ENCODE measurements at regions not wholly inside any gene's neighbourhood (a gene's known extent, or its start where the extent isn't known, plus 50 kb on each side); places are given as distances from the start of the nearest gene placed in this dataset.

- no peak for TF ChIP-seq JUN (CRISPR knock-in tag; IDR thresholded peaks at IDR 0.05)
Observed at GRCh38 chr4:86451560-86452330, 91.9 kb upstream of the MAPK10 start (continued).

- CTCF ChIA-PET, result interaction anchor here (2.0 kb wide), 1 partner anchor 43 kb away, joined by 10 read pairs; no protein-coding TSS in a partner anchor
- H3K9me3 Mint-ChIP-seq, result peaks cover 14% of the 10 kb centered on the region
- H3K36me3 Mint-ChIP-seq, result peaks cover 11% of the 10 kb centered on the region
- DNase-seq (ENCODE audit: low spot score), result no peak
- no peak overlapping the region for H3K4me3 Mint-ChIP-seq
- no peak for ATAC-seq
- no peak overlapping the region for H3K27ac Mint-ChIP-seq
- H3K4me1 Mint-ChIP-seq, result peaks cover 67% of the 10 kb centered on the region
- TF ChIP-seq ZNF425 (CRISPR knock-in tag; conservative IDR thresholded peaks at IDR 0.05), result no peak
- TF ChIP-seq, protein P1, sequence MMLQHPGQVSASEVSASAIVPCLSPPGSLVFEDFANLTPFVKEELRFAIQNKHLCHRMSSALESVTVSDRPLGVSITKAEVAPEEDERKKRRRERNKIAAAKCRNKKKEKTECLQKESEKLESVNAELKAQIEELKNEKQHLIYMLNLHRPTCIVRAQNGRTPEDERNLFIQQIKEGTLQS (CRISPR knock-in tag; conservative IDR thresholded peaks at IDR 0.05), result no peak
- TF ChIP-seq ATF1 (CRISPR knock-in tag; IDR thresholded peaks at IDR 0.05), result no peak
- no peak for TF ChIP-seq AFF4 (CRISPR knock-in tag; IDR thresholded peaks at IDR 0.05; ENCODE audit: borderline replicate concordance)
- no peak for TF ChIP-seq ESRRA (CRISPR knock-in tag; IDR thresholded peaks at IDR 0.05; ENCODE audit: borderline replicate concordance)
- TF ChIP-seq, protein P2, sequence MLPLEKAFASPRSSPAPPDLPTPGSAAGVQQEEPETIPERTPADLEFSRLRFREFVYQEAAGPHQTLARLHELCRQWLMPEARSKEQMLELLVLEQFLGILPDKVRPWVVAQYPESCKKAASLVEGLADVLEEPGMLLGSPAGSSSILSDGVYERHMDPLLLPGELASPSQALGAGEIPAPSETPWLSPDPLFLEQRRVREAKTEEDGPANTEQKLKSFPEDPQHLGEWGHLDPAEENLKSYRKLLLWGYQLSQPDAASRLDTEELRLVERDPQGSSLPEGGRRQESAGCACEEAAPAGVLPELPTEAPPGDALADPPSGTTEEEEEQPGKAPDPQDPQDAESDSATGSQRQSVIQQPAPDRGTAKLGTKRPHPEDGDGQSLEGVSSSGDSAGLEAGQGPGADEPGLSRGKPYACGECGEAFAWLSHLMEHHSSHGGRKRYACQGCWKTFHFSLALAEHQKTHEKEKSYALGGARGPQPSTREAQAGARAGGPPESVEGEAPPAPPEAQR (CRISPR knock-in tag; IDR thresholded peaks at IDR 0.05), result no peak
- no peak for TF ChIP-seq MYBL2 (CRISPR knock-in tag; IDR thresholded peaks at IDR 0.05)
- no peak for TF ChIP-seq FOXK1 (CRISPR knock-in tag; IDR thresholded peaks at IDR 0.05)
- no peak for TF ChIP-seq KAT7 (CRISPR knock-in tag; IDR thresholded peaks at IDR 0.05; ENCODE audit: borderline replicate concordance)
- TF ChIP-seq ELF4 (CRISPR knock-in tag; IDR thresholded peaks at IDR 0.05; ENCODE audit: low read depth), result no peak
- no peak for TF ChIP-seq ZNF317 (CRISPR knock-in tag; IDR thresholded peaks at IDR 0.05; ENCODE audit: borderline replicate concordance, low read depth)
- TF ChIP-seq FOXP1 (CRISPR knock-in tag; IDR thresholded peaks at IDR 0.05; ENCODE audit: borderline replicate concordance), result no peak
- TF ChIP-seq, protein P3, sequence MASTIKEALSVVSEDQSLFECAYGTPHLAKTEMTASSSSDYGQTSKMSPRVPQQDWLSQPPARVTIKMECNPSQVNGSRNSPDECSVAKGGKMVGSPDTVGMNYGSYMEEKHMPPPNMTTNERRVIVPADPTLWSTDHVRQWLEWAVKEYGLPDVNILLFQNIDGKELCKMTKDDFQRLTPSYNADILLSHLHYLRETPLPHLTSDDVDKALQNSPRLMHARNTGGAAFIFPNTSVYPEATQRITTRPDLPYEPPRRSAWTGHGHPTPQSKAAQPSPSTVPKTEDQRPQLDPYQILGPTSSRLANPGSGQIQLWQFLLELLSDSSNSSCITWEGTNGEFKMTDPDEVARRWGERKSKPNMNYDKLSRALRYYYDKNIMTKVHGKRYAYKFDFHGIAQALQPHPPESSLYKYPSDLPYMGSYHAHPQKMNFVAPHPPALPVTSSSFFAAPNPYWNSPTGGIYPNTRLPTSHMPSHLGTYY (CRISPR knock-in tag; IDR thresholded peaks at IDR 0.05), result no peak
- TF ChIP-seq ZNF219 (CRISPR knock-in tag; IDR thresholded peaks at IDR 0.05; ENCODE audit: borderline replicate concordance), result no peak
- no peak for TF ChIP-seq GABPB1 (CRISPR knock-in tag; IDR thresholded peaks at IDR 0.05)
- TF ChIP-seq TCF7 (CRISPR knock-in tag; IDR thresholded peaks at IDR 0.05; ENCODE audit: low read depth), result no peak
- H3K27me3 Mint-ChIP-seq (ENCODE audit: low read depth), result no peaks in the 10 kb centered on the region; the same call in 1 of the 2 replicates
- POLR2A ChIA-PET, result interaction anchor here (0.6 kb wide), 1 partner anchor 404 kb away, joined by 4 read pairs; no protein-coding TSS in a partner anchor
Observed at GRCh38 chr4:86452422-86452891, 92.6 kb upstream of the MAPK10 start.
